HG03159 (cell line): ENCODE measurements at regions not wholly inside any gene's neighbourhood (a gene's known extent, or its start where the extent isn't known, plus 50 kb on each side); places are given as distances from the start of the nearest gene placed in this dataset.
"Not testable (repeated sequence)": the region's sequence is repeated elsewhere in the genome, so short reads cannot be mapped to it uniquely, and the experiment has no call there.

ENCODE experiments used
- ATAC-seq: cut with Tn5 transposase; IDR thresholded peaks from one replicate; pipeline ENCODE4 v1.9.1; 2021; ENCODE audit warnings: mild to moderate bottlenecking, moderate library complexity; ENCODE audit not compliant: unreplicated experiment

- no peak for ATAC-seq
These were observed 190.3 kb downstream of the C1orf94 start for GRCh38 chr1:34366875-34367624.

GRCh38 chr1:34367954-34368353 lies 191.2 kb downstream of the C1orf94 start:
- no peak for ATAC-seq

- no peak for ATAC-seq
These were observed 193.2 kb downstream of the C1orf94 start for GRCh38 chr1:34369701-34370455.

GRCh38 chr1:34370748-34371147 lies 194.0 kb downstream of the C1orf94 start:
- ATAC-seq: no peak

- not testable (repeated sequence) for ATAC-seq
These were observed 194.5 kb downstream of the C1orf94 start for GRCh38 chr1:34371179-34371578.

GRCh38 chr1:34371829-34372532 lies 195.3 kb downstream of the C1orf94 start:
- no peak for ATAC-seq

- ATAC-seq: no peak
These were observed 196.2 kb downstream of the C1orf94 start for GRCh38 chr1:34372891-34373290.

- no peak for ATAC-seq
These were observed 197.2 kb downstream of the C1orf94 start for GRCh38 chr1:34373912-34374311.

- ATAC-seq: no peak
These were observed 199.8 kb downstream of the C1orf94 start for GRCh38 chr1:34376531-34376930.

- ATAC-seq: no peak
These were observed 202.5 kb downstream of the C1orf94 start for GRCh38 chr1:34378968-34379856.

- ATAC-seq: no peak
These were observed 203.2 kb downstream of the C1orf94 start for GRCh38 chr1:34379911-34380310.

GRCh38 chr1:34380526-34381124 lies 203.9 kb downstream of the C1orf94 start:
- ATAC-seq: no peak

GRCh38 chr1:34389974-34390373 lies 213.3 kb downstream of the C1orf94 start:
- ATAC-seq: no peak

- ATAC-seq: no peak
These were observed 219.3 kb downstream of the C1orf94 start for GRCh38 chr1:34396042-34396441.

GRCh38 chr1:34398241-34398915 lies 221.7 kb downstream of the C1orf94 start:
- no peak for ATAC-seq

GRCh38 chr1:34398916-34399275 lies 222.2 kb downstream of the C1orf94 start:
- no peak for ATAC-seq

GRCh38 chr1:34400675-34401074 lies 224.0 kb downstream of the C1orf94 start:
- ATAC-seq: no peak

- no peak for ATAC-seq
These were observed 226.4 kb downstream of the C1orf94 start for GRCh38 chr1:34403156-34403555.

GRCh38 chr1:34404804-34405203 lies 228.1 kb downstream of the C1orf94 start:
- ATAC-seq: no peak
